Epithelial cell of esophagus (primary cell): ENCODE measurements at regions not wholly inside any gene's neighbourhood (a gene's known extent, or its start where the extent isn't known, plus 50 kb on each side); places are given as distances from the start of the nearest gene placed in this dataset.

ENCODE experiments used
- DNase-seq: peaks from one replicate; pipeline ENCODE4 v3.0.0; 2010; ENCODE audit warnings: low read depth
- H3K4me3 ChIP-seq: 2 replicates; pipeline ENCODE4 v1.5.1; 2011; ENCODE audit warnings: mild to moderate bottlenecking, low read length, control low read depth
- TF ChIP-seq, protein P1 (sequence below): IDR thresholded peaks from 2 replicates; pipeline ENCODE4 v1.5.1; 2011; ENCODE audit warnings: low read depth, mild to moderate bottlenecking, low read length, control low read depth, inconsistent platforms; ENCODE audit not compliant: insufficient read depth; ENCODE audit errors: missing control alignments

DNA sequence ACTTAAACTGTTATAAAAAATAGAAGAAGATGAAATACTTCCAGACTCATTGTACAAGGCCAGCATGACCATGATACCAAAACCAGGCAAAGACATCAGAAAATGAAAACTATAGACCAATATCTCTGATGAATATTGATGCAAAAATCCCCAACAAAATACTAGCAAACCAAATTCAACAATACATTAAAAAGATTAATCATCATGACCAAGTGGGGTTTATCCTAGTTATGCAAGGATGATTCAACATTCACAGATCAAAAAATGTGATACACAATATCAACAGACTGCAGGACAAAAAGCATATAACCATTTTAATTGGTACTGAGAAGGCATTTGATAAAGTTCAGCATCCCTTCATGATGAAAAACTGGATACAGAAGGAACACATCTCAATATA lies 824.5 kb upstream of the RAG2 start:
- TF ChIP-seq, protein P1, sequence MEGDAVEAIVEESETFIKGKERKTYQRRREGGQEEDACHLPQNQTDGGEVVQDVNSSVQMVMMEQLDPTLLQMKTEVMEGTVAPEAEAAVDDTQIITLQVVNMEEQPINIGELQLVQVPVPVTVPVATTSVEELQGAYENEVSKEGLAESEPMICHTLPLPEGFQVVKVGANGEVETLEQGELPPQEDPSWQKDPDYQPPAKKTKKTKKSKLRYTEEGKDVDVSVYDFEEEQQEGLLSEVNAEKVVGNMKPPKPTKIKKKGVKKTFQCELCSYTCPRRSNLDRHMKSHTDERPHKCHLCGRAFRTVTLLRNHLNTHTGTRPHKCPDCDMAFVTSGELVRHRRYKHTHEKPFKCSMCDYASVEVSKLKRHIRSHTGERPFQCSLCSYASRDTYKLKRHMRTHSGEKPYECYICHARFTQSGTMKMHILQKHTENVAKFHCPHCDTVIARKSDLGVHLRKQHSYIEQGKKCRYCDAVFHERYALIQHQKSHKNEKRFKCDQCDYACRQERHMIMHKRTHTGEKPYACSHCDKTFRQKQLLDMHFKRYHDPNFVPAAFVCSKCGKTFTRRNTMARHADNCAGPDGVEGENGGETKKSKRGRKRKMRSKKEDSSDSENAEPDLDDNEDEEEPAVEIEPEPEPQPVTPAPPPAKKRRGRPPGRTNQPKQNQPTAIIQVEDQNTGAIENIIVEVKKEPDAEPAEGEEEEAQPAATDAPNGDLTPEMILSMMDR, result no peak
- peak; percentile 31 for DNase-seq
- H3K4me3 ChIP-seq, result no peak overlapping the region

DNA sequence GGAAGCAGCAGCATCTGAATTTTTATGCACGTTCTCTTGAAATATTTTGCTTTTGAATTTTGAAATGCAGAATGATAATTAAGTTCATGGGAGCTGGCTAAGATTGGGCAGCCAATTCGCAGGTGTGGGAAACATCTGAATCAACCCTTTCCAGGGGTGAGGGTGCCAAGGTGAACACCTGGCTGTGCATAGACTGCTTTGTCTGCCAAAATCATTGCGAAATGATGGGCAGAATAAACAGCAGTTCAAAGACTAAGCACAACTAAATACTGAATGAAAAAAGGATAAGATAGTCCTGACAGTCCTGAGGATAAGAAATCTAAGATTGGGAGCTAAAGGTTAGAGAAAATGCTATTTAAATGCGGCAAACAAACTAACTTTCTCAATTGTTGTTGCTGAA lies 813.3 kb upstream of the RAG2 start:
- TF ChIP-seq, protein P1, result no peak
- peak; percentile 46 for DNase-seq
- no peak overlapping the region for H3K4me3 ChIP-seq

DNA sequence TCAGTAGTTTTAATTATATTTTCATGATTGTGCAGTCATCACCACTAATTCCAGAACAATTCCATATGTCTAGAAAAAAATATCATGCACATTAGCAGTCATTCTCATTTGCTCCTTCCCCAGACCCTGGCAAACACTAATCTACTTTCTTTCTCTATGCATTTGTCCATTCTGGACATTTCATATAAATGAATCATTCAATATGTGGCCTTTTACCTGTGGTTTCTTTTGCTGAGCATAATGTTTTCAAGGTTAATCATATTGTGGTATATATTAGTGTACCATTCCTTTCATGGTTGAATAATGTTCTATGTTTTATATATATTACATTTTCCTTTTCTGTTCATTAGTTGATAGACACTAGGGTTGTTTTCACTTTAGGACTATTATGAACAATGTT lies 811.1 kb upstream of the RAG2 start:
- TF ChIP-seq, protein P1, result no peak
- DNase-seq, result peak; percentile 49
- no peak overlapping the region for H3K4me3 ChIP-seq

DNA sequence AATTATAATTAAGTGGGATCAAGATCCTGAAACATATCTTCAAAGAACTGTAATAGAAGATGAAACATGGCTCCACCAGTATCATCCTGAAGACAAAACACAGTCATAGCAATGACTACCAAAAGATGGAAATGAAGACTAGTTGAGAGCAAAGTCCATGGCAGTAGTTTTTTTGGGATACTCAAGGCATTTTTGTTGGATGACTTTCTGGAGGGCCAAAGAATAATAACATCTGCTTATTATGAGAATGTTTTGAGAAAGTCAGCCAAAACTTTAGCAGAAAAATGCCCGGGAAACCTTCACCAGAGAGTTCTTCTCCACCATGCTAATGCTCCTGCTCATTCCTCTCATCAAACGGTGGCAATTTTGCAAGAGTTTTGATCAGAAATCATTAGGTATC lies 809.4 kb upstream of the RAG2 start:
- TF ChIP-seq, protein P1, result no peak
- no peak overlapping the region for H3K4me3 ChIP-seq
- no peak for DNase-seq

DNA sequence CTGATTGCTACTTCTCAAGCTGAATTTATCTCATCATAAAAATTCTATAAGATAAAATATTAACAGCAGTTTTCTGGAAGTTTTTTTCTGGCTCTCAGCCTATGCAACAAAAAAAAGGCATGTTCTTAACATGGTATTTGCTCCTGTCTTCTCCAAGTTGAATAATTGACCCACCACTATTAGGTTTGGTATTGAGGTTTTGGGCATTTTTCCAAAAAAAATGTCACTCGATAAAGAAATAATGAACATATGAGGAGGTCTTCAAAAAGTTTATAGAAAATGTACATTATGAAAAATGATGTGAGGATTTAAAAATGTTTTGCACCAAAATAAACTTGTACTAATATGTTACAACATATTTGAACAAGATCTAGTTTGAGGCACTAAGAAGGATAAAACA lies 808.6 kb upstream of the RAG2 start:
- TF ChIP-seq, protein P1, result no peak
- H3K4me3 ChIP-seq, result no peak overlapping the region

DNA sequence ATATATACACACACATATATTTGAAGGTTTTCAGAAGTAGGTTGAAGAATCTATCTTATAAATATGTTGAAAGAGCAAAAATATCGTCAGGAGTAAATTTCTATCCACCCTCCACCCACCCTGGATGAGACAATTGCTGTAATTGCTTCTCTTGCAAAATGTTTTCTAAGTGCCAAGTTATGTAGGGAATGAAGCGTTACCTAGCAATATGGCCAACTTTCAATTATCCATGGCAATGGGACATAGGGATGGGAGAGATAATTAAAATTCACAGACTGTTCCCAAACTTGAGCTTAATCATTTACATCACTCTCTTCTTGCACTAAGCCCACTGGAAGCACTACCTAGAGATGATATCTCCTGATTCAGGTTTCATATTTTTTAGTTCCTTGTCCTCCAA lies 806.2 kb upstream of the RAG2 start:
- no peak overlapping the region for H3K4me3 ChIP-seq
- TF ChIP-seq, protein P1, result no peak
- no peak for DNase-seq

More for the DNA sequence above, 808.6 kb upstream of the RAG2 start:
- no peak for DNase-seq

DNA sequence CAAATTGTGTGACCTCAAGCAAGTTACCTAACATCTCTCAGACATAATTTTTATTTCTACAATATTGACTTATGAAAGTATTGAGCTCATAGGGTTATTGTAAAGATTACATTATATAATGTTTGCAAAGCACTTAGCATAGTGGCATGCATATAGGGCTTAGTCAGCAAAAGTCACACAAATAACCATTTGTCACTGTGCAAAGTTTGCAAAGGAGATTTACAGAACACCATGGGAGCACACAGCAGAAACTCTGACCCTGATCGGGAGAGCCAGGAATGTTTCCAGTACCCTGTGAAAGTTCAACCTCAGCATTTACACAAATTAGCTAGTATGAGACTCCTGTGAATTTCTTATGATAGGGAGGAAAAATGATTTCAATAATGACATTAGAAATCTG lies 804.6 kb upstream of the RAG2 start:
- TF ChIP-seq, protein P1, result no peak
- H3K4me3 ChIP-seq, result no peak overlapping the region

More for the DNA sequence above, 804.6 kb upstream of the RAG2 start:
- DNase-seq, result no peak
